ENCODE measurements at regions not wholly inside any gene's neighbourhood (a gene's known extent, or its start where the extent isn't known, plus 50 kb on each side); places are given as distances from the start of the nearest gene placed in this dataset.
"Not testable (repeated sequence)": the region's sequence is repeated elsewhere in the genome, so short reads cannot be mapped to it uniquely, and the experiment has no call there.

DNA sequence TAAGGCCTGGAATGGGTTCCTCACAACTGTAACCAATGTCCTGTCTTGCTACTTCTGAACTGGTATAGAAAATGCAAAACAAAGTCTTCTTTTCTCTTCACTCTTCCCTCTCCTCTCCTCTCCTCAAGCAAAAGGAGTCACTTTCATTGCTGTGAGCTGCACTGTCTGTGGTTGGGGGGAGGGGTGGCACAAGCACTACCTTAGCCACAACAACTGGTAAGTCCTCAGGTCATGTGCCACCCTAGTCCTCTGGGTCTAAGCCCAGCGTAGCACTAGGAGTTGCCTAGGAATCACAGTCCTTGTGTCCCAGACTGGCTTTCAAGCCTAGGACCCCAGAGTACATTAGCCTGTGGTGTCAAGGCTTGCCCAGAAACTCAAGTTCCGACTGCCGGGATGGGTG lies 859.3 kb upstream of the AMOT start:
- DNase-seq, result no peak

- no peak for DNase-seq
Measured at GRCh38 chrX:113675278-113675677, 834.6 kb upstream of the AMOT start.

- no peak for DNase-seq
Measured at GRCh38 chrX:113651306-113651705, 810.7 kb upstream of the AMOT start.

DNA sequence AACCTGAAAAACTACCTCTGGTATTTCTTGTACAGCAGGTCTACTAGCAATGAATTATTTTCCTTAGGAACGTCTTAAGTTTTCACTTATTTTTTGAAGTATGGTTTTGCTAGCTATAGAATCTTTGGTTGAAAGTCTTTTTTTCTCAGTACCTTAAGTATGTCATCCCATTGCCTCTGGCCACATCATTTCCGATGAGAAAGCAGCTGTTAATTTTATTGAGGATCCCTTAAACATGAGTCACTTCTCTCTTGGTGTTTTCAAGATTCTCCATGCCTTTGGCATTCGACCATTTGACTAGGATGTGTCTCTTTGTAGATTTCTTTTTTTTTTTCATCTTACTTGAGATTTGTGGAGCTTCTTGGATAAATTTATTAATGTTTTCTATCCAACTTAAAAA lies 803.8 kb upstream of the AMOT start:
- no peak for DNase-seq

GRCh38 chrX:113634565-113634964 lies 793.9 kb upstream of the AMOT start:
- no peak for DNase-seq

- DNase-seq, result no peak
Measured at GRCh38 chrX:113629326-113629725, 788.7 kb upstream of the AMOT start.

DNA sequence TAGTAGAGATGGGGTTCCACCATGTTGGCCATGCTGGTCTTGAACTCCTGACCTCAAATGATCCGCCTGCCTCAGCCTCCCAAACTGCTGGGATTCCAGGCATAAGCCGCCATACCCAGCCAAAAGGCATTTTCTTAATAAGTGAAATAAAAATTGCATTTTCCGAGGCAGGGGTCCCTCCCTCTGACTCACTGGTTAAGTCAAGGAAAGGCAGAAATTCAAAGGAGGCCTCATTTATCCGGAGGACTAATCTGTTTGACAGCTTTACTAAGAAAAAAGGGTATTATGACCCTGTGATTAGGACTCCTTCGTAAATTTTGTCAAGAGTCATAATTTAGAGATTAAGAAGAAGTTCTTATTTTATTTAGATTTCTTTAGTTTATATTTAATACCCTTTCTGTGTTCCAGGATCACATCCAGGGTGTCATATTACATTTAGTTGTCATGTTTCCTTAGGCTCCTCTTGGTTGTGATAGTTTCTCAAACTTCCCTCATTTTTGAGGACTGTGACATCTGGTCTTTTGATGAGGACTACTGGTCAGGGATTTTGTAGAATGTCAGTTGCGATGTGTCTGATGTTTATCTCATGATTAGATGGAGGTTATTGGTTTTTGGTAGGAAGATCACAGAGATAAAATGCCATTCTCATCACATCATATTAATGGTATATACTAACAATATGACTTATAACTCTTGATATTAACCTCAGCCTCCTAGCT lies 753.7 kb upstream of the AMOT start:
- DNase-seq, result no peak

DNA sequence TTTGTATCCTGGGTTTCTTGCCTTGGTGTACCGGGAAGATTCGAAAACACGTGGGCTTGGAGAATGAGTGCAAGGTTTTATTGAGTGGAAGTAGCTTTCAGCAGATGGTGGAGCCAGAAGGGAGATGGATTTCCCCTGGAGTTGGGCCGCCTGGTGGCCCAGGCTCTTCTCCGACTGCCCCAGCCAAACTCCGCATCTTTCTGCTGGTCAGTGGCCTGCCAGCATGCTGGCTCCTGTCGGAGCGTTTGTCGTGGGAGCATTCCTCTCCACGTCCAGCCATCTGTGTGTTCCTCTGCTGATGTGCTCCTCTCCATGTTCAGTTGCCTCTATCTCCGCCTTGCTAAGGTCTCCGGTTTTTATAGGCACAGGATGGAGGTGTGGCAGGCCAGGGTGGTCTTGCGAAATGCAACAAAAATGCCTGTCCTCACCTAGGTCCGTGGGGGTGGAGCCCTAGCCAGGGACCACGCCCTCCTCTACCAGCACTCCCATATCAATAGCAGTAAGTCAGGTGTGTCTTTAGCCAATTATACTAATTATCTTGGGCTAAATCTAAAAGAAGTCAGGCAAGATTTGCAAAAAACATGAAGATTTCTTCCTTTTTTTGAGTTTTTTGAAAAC lies 745.8 kb upstream of the AMOT start:
- no peak for DNase-seq

DNA sequence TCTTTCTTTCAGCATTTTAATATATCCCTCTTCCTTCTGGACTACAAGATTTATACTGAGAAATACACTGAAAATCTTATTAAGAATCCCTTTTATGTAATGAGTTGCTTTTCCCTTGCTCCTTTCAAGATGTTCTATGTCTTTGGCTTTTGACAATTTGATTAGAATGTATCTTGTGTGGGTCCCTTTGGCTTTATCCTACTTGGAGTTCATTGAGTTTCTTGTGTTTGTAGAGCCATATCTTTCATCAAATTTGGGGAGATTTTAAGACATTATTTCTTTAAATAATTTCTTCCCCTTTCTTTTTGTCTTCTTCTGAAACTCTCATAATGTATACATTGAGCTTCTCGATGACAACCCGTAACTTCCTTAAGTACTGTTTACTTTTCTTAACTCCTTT lies 739.9 kb upstream of the AMOT start:
- DNase-seq, result no peak

DNA sequence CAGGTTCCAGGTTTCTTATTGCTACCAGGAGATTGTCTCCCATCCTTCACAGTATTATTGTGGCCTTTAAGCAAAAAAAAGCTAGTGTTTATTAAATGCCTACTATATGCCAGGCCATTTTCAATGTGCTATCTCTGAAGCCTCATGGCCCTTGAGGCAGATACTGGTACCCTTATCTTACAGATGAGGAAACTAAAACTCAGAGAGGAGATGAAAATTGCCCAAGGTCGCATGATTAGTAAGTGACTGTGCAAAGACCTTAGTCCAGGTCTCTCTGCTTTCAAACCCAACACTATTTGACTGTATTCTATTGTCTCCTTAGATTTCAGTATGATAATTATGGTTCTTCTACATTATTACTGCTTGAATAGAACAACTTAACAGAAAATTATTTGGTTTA lies 717.9 kb upstream of the AMOT start:
- DNase-seq, result no peak

DNA sequence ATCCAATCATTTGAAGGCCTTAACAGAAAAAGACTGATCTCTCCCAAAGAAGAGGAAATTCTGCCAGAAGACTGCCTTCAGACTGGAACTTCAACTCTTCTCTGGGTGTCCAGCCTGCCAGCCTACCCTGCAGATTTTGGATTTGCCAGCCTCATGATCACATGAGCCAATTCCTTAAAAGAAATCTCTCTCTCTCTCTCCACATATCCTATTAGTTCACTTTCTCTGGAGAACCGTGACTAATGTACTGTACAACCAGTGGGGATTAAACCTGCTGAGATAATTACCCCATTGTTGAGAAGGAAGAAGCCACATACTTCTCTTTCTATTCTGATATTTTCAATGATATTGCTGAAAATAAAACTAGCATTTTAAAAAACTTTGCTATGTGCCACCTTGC lies 711.3 kb upstream of the AMOT start:
- DNase-seq, result no peak

DNA sequence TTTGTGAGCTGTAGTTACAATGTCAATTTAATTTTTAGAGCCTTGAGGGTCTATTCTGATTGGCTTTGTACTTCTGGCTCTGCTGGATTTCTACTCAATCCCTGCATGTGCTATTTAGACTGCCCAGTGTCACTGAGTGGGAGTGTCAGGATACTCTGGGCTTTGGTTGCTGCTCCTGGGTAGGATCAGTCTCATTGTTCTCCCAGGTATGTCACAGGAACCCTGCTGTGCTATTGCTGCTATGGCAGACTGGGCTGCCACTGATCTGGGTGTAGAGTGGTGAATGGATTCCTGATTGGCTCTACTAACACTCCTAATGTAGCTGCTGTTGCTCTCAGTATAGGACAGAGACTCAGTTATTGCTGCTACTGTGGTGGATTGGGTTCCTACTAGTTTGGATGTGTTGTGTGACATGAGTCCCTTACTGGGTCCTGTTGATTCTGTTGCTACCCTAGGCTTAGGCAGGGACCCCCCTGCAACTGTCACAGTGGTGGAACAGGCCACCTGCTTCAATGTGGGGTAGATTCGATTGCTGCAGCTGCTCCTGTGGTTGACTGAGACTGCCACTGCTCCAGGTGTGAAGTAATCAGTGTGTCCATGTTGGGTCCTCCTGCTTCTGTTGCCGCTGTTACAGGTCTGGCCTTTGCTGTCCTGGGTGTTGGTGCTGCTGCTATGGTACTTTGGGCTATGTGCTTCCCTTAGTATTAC lies 707.8 kb upstream of the AMOT start:
- no peak for DNase-seq

DNA sequence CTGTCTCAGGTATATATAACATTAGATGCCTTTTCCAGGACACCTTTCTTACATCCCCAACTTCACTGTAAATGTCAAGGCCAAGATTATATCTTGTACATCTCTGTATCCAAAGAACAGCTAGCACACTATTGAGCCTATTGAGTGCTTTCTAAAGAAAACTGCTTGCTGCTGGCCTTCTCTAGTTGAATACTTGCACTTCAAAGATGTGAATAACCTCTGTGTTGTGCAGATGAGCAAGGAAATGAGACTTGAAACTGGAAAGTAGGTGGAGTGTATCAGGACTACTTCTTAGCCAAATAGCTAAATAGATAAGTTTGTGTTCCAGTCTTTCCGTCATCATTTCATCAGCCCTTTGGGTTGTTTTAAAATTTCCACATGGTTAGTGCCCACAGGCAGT lies 704.4 kb upstream of the AMOT start:
- DNase-seq, result no peak

DNA sequence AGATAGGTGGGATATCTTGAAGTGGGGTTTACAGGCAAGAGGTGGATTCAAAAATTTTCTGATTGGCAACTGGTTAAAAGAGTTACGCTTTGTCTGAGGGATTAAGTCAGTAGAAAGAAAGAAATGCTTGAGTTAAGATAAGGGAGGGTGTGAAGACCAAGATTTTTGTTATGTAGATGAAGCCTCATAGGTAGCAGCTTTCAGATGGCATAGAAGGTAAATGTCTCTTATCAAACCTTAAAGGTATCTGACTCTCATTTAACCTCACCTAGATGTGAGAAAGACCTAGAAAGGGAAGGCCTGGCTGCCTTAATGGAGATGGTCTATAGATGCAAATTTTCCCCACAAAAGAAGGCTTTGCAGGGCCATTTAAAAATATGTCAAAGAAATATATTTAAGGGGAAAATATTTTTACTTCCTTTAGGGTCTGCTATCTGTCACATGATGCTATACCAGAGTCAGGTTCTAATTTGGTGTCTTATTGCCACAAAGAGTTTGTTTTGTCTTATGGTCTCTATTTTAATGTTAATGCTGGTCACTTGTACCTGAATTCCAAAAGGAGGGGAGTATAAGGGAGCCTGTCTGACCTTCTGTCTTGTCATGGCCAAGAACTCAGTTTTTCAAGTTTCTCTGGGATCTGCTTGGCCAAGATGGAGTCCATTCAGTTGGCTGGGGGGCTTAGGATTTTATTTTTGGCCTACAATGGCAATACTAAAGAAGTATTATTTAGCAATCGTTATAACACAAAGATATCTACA lies 699.1 kb upstream of the AMOT start:
- DNase-seq, result no peak

DNA sequence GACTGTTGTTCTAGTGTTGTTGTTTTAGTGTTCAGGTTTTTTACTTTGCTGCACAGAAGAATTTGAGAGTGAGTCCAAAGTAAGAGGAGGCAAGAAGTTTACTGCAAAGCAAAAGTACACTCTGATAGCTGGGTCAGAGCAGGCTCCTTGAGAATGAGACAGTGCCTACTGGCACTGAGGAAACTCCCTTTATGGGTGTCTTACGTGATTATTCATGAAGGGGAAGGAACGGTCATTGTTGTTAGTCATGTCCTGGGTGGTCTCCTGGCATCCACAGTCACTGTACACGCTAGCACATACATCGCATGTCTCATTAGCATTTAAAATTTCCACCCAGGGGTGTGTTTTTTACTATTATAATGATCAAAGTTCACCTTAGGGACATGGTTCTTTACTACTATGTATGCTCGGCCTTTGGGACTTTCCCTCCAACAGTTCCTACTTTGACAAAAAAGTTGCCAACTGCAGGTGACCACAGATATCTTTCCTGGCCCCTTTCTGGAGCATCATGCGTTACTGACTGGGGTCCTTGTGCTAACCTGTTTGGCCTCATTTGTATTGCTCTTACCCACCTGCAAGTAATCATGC lies 688.9 kb upstream of the AMOT start:
- DNase-seq, result no peak

GRCh38 chrX:113522814-113523213 lies 682.2 kb upstream of the AMOT start:
- DNase-seq, result no peak

- no peak for DNase-seq
Measured at GRCh38 chrX:113514906-113515305, 674.3 kb upstream of the AMOT start.

DNA sequence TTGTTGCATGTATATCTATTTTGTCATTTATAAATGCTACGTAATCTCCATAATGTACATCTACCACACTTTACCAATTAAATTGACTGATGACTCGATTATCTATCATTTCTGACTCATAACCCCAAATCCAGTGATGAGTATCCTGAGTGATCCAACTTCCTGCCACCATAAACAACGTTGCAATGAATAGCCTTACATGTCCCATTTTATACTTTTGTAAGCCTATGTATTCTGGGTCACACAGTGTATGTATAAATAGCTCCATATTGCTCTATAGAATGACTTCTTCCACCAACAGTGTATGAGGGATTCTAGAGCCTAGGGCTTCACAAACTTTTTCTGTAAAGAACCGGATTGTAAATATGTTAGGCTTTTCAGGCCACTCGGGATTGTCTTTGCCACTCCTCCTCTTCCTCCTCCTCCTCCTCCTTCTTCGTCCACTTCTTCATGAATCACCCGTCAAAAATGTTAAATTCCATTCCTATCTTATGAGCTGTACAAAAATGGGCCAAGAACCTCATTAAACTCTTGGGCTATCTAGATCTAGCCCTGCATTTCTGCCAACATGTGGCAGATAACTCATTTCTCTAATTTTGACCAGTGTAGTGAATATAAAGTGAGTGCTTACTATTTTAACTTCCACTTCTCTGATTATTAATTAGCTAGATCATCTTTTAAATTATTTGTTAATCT lies 672.2 kb upstream of the AMOT start:
- no peak for DNase-seq

GRCh38 chrX:113510586-113510985 lies 670.0 kb upstream of the AMOT start:
- no peak for DNase-seq

GRCh38 chrX:113492895-113493294 lies 652.3 kb upstream of the AMOT start:
- no peak for DNase-seq

DNA sequence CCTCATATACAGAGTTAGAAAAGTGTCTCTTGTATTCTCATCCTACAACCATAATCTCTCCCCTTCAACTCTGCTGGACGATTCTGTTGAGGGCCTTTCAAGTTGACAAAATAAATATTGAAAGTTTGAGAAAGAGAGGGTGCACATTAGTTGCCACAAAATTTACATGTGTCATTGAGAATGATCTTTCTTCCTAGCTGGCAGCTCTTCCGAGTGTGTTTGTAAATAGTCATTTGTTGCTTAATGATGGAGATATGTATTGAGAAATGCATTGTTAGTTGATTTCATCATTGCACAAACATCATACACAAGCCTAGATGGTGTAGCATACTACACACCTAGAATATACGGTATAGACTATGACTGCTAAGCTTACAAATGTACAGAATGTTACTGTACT lies 632.8 kb upstream of the AMOT start:
- no peak for DNase-seq

DNA sequence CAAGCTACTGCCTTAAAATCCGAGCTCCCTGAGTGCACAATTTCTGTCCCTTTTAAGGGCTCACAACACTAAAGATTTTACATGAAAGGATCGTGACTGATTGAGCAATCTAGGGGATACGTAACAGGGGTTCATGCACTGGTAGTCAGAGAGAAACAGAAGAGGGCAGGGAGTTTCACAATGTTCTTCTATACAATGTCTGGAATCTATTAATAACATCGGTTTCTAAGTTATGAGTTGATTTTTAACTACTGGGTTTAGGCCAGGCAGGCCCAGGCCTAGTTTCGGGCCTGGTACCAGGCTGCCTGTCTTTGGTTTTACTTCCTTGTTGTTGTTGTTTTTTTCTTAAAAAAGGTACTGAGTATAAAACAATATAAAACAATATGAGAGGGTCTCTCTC lies 632.4 kb upstream of the AMOT start:
- DNase-seq, result not testable (repeated sequence)

- no peak for DNase-seq
Measured at GRCh38 chrX:113470166-113470565, 629.5 kb upstream of the AMOT start.

All from femur (tissue), 1 donor.